SKM-1 (cell line): ENCODE measurements at regions not wholly inside any gene's neighbourhood (a gene's known extent, or its start where the extent isn't known, plus 50 kb on each side); places are given as distances from the start of the nearest gene placed in this dataset.

ENCODE experiments used
- DNase-seq: peaks from one replicate; lab custom pipeline; 2025; ENCODE audit not compliant: unreplicated experiment; lab: John Stamatoyannopoulos, UW

- no peak for DNase-seq
These were observed 57.3 kb downstream of the HHEX start for GRCh38 chr10:92747066-92747465.

- no peak for DNase-seq
These were observed 57.8 kb downstream of the HHEX start for GRCh38 chr10:92747600-92747999.

GRCh38 chr10:92750791-92751533, 61.2 kb downstream of the HHEX start:
- no peak for DNase-seq

DNA sequence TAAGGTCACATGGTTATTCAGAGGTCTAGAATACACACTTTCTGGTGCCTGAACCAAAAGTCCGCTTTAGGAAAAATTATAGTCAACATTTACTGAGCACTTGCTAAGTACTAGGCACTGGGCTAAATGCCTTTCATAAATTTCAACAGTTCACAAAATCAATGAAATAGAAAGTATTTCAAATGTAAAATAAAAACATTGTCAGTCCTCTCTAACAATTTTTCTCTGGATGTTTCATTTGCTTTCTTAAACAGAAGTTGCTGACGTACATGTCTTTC, 61.7 kb downstream of the HHEX start:
- DNase-seq, result no peak

- DNase-seq, result no peak
These were observed 62.1 kb downstream of the HHEX start for GRCh38 chr10:92751827-92752226.

GRCh38 chr10:92753865-92754264, 64.1 kb downstream of the HHEX start:
- no peak for DNase-seq

GRCh38 chr10:92755725-92756124, 66.0 kb downstream of the HHEX start:
- no peak for DNase-seq

GRCh38 chr10:92756201-92757065, 66.7 kb downstream of the HHEX start:
- DNase-seq, result peak; percentile 78

GRCh38 chr10:92757066-92757710, 67.4 kb downstream of the HHEX start:
- peak; percentile 98 for DNase-seq

DNA sequence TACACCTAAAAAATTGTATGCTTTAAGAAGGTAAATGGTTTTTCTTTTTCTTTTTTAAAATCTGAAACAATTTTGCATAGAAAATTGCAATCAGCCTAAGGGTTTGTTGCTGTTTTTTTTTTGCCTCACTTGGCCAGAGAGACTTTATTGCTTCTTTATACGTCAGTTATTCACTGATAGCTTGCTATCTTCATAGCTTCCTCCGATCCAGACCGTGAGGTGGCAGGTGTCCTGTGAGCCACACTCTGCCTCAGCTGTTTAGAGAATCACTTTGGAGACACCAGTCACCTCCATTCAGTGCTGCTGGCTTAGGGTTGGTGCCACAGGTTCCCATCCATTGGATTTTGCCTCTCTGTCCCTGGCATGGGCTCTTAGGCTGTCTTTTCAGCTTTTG, 68.0 kb downstream of the HHEX start:
- DNase-seq, result no peak

DNA sequence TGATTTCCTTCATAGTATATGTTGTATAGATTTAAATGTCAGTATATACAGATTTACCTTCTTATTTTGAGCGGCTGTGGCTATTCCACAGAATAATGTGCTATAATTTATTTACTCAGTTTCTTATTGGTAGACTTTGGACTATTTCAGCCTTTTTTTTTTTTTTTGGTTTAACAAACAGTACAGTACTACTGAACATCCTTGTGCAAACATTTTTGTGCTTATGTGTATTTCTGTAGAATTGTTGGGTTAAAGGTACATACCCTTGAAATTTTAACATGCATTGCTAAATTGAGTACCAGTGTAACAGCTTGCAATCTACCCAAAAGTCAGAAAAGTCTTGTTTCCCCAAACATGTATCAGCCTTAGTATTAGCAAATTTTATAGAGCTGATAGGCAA, 68.8 kb downstream of the HHEX start:
- no peak for DNase-seq

DNA sequence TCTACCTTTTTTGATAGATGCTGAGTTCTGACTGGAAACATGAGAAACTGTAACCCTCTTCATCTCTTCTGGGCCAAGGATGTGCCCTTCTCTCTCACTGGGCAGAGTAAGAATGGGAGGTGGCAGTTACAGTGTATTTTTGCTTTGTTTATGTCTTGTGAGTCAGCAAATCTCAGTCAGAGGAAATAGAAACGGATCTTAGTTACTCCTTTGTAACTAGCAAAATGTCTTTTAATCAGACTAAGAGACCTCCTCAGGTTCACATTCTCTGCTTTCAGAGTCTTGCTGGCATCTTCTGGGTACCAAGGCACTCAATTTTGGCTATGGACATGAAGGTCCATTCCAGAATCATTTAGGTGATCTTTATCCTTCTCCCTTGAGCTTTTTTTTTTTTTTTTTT, 70.9 kb downstream of the HHEX start:
- DNase-seq, result no peak

DNA sequence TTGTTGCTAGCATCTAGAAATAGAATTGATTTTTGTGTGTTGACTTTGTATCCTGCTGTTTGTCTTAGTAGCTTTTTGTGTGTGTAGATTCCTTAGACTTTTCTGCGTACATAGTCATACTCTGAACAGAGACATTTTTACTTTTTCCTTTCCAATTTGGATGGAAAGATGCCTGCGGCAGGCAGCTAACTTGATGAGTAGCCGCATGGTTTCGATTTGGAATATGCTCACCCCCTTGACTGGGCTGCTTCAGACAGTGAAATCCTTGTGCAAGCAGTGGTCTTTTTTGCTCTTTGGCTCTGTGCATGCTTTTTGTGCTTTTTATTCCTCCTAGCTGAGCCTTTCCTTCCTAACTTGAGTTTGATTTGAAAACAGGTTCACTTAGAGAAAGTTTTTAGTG, 71.8 kb downstream of the HHEX start:
- no peak for DNase-seq

- DNase-seq, result no peak
These were observed 73.9 kb downstream of the HHEX start for GRCh38 chr10:92763634-92764155.

- no peak for DNase-seq
These were observed 76.7 kb downstream of the HHEX start for GRCh38 chr10:92766451-92766850.

DNA sequence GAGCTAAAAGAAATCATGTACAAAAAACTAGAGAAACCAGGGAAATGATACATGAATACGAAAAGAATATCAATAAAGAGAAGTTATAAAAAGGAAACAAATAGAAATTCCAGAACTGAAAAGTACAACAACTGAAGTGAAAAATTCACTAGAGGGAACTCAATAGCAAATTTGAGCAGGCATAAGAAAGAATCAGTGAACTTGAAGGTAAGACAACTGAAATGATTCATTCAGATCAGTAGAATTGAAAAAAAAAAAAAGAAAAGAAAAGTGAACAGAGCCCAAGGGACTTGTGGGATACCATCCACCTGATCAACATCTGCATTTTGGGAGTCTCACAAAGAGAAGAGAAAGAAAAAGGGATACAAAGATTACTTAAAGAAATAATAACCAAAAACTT, 78.3 kb downstream of the HHEX start:
- DNase-seq, result no peak

GRCh38 chr10:92773776-92774175, 74.5 kb upstream of the EXOC6 start:
- DNase-seq, result no peak

DNA sequence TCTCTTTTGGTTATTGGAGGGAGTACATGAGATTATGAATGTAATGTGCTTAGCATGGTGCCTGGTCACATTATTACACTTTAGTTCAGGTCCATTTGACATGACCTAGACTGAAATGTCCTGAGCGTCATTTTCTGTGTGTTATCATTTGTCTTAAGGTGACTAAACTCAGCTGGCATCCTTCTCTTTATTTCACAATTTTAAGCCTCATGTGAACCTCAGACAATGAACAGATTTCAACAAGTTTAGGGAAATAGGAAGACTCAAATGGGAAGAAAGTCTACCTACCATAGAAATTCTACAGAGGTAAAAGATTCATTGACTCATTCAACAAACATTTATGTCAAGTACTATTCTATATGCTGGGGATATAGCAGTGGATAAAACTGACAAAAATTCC, 70.2 kb upstream of the EXOC6 start:
- no peak for DNase-seq

- DNase-seq, result no peak
These were observed 63.2 kb upstream of the EXOC6 start for GRCh38 chr10:92785118-92785517.

GRCh38 chr10:92787557-92788152, 60.7 kb upstream of the EXOC6 start:
- DNase-seq, result no peak

DNA sequence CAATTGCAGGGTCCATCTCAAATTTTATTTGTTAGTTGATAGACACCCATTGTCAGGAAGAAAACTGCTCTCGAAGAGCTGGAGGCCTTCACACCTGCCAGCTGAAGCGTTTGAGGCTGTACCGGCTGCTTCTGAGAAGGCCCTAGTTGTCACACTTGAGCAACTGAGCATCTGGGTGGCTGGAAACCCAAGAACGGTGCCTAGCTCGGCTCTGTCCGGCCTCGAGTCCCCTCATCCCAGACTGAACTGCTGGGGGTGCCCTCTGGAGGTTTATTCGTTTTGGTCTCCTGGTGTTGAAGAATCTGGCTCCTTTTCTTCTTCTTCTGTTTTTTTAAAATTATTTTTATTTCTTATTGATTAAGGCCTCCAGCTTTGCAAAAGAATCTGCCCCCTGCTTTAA, 59.3 kb upstream of the EXOC6 start:
- DNase-seq, result no peak

GRCh38 chr10:92789786-92790185, 58.5 kb upstream of the EXOC6 start:
- DNase-seq, result no peak
